IMR-90 (cell line): ENCODE measurements at regions not wholly inside any gene's neighbourhood (a gene's known extent, or its start where the extent isn't known, plus 50 kb on each side); places are given as distances from the start of the nearest gene placed in this dataset.

Experiments
- ATAC-seq: fragments of 200-7000 bp; cut with Tn5 transposase; 2 replicates; pipeline ENCODE4 v1.9.1; 2020; ENCODE audit warnings: low read depth, mild to moderate bottlenecking, moderate library complexity
- BruUV-seq: library from RNA; stranded (reverse); fragments of 400-500 nt; replicated peaks from 2 replicates; lab custom pipeline; 2021; lab: Mats Ljungman, UMichigan
- CTCF ChIA-PET: fragments of 300-600 bp; formaldehyde crosslinking; extraction: SDS; loops from one replicate; lab custom pipeline; 2021; ENCODE audit warnings: antibody characterized with exemption; lab: Yijun Ruan, JAX
- POLR2A ChIA-PET: fragments of 300-600 bp; sonication (Branson Sonifier 250); formaldehyde crosslinking; loops from one replicate; lab custom pipeline; 2022; ENCODE audit warnings: antibody characterized with exemption; ENCODE audit not compliant: unreplicated experiment; lab: Charles Lee
- DNase-seq: peaks from one replicate; pipeline ENCODE4 v3.0.0; 2013
- H2AFZ ChIP-seq: replicated peaks from 2 replicates; pipeline ENCODE3; 2013; ENCODE audit warnings: low read length, mild to moderate bottlenecking; ENCODE audit not compliant: poor library complexity
- H2AK5ac ChIP-seq: 2 replicates; pipeline ENCODE4 v1.6.1; 2013; ENCODE audit warnings: low read depth, low read length, inconsistent platforms
- H2AK9ac ChIP-seq: replicated peaks from 2 replicates; pipeline ENCODE3; 2013; ENCODE audit warnings: mild to moderate bottlenecking, low read depth, low read length, moderate library complexity; ENCODE audit not compliant: poor library complexity
- H2BK120ac ChIP-seq: 2 replicates; pipeline ENCODE4 v1.6.1; 2013; ENCODE audit warnings: low read depth, low read length, inconsistent platforms
- H2BK15ac ChIP-seq: 3 replicates; pipeline ENCODE4 v1.6.1; 2013; ENCODE audit warnings: low read depth, low read length, inconsistent platforms
- H2BK20ac ChIP-seq: 2 replicates; pipeline ENCODE4 v1.6.1; 2013; ENCODE audit warnings: low read depth, mild to moderate bottlenecking, inconsistent platforms, low read length, moderate library complexity
- H2BK5ac ChIP-seq: 2 replicates; pipeline ENCODE4 v1.6.1; 2013; ENCODE audit warnings: mild to moderate bottlenecking, low read depth, low read length, inconsistent platforms; ENCODE audit not compliant: poor library complexity, severe bottlenecking
- H3K14ac ChIP-seq: replicated peaks from 2 replicates; pipeline ENCODE4 v1.6.1; 2013; ENCODE audit warnings: low read depth, low read length, inconsistent platforms
- H3K18ac ChIP-seq: 2 replicates; pipeline ENCODE4 v1.6.1; 2013; ENCODE audit warnings: low read depth, low read length, control low read depth
- H3K23ac ChIP-seq: 2 replicates; pipeline ENCODE4 v1.6.1; 2013; ENCODE audit warnings: low read depth, low read length, inconsistent platforms
- H3K27ac ChIP-seq: 2 replicates; pipeline ENCODE4 v1.5.1; 2013; ENCODE audit warnings: mild to moderate bottlenecking, control low read depth, low read length; ENCODE audit not compliant: insufficient read depth
- H3K27me3 ChIP-seq: 2 replicates; pipeline ENCODE4 v1.6.1; 2013; ENCODE audit warnings: low read length; ENCODE audit not compliant: control insufficient read depth, insufficient read depth
- H3K36me3 ChIP-seq: 2 replicates; pipeline ENCODE4 v1.6.1; 2013; ENCODE audit warnings: low read length, mixed read lengths; ENCODE audit not compliant: control insufficient read depth, insufficient read depth
- H3K4ac ChIP-seq: 2 replicates; pipeline ENCODE4 v1.6.1; 2013; ENCODE audit warnings: low read depth, low read length, inconsistent platforms
- H3K4me1 ChIP-seq: 2 replicates; pipeline ENCODE4 v1.6.1; 2013; ENCODE audit warnings: low read length, mixed read lengths; ENCODE audit not compliant: control insufficient read depth, insufficient read depth
- H3K4me2 ChIP-seq: 2 replicates; pipeline ENCODE4 v1.6.1; 2013; ENCODE audit warnings: low read depth, mild to moderate bottlenecking, control low read depth, low read length, moderate library complexity
- H3K4me3 ChIP-seq: 2 replicates; pipeline ENCODE4 v1.5.1; 2013; ENCODE audit warnings: low read depth, mild to moderate bottlenecking, control low read depth, low read length, moderate library complexity; ENCODE audit not compliant: insufficient read depth
- H3K56ac ChIP-seq: 2 replicates; pipeline ENCODE4 v1.6.1; 2013; ENCODE audit warnings: low read length, inconsistent platforms; ENCODE audit not compliant: insufficient read depth; ENCODE audit errors: extremely low read depth
- H3K79me1 ChIP-seq, 2 experiments: 2 replicates each; pipeline ENCODE4 v1.6.1; 2013; ENCODE audit warnings: low read length in 2 of 2, inconsistent platforms in 1 of 2, low read depth in 1 of 2
- H3K9ac ChIP-seq: 2 replicates; pipeline ENCODE4 v1.6.1; 2013; ENCODE audit warnings: low read depth, low read length, control low read depth
- H3K9me1 ChIP-seq: 2 replicates; pipeline ENCODE4 v1.6.1; 2013; ENCODE audit warnings: low read length, inconsistent platforms; ENCODE audit not compliant: insufficient read depth
- H3K9me3 ChIP-seq: 2 replicates; pipeline ENCODE4 v1.6.1; 2013; ENCODE audit warnings: low read length; ENCODE audit not compliant: control insufficient read depth, insufficient read depth
- H4K20me1 ChIP-seq: 2 replicates; pipeline ENCODE4 v1.6.1; 2013; ENCODE audit warnings: low read length, inconsistent platforms; ENCODE audit not compliant: insufficient read depth
- H4K5ac ChIP-seq: 2 replicates; pipeline ENCODE4 v1.6.1; 2013; ENCODE audit warnings: mild to moderate bottlenecking, low read depth, low read length, control low read depth
- H4K8ac ChIP-seq, 2 experiments: 2 replicates each; pipeline ENCODE4 v1.6.1; 2013; ENCODE audit warnings: low read depth in 2 of 2, low read length in 2 of 2, control low read depth in 1 of 2, inconsistent platforms in 1 of 2
- H4K91ac ChIP-seq: 2 replicates; pipeline ENCODE4 v1.6.1; 2013; ENCODE audit warnings: low read depth, low read length, inconsistent platforms; ENCODE audit not compliant: insufficient read depth
- BHLHE40 ChIP-seq: fragments of 150-350 bp; IDR thresholded peaks from 2 replicates; pipeline ENCODE4 v1.6.1; 2016; ENCODE audit warnings: mild to moderate bottlenecking, low read depth, low read length
- CHD1 ChIP-seq: IDR thresholded peaks from 2 replicates; pipeline ENCODE4 v1.6.1; 2012; ENCODE audit warnings: low read depth, low read length, improper control_type of control experiment
- MAFK ChIP-seq: IDR thresholded peaks from 2 replicates; pipeline ENCODE4 v1.6.1; 2012; ENCODE audit warnings: low read depth, low read length, improper control_type of control experiment
- MAZ ChIP-seq: IDR thresholded peaks from 2 replicates; pipeline ENCODE4 v1.6.1; 2012; ENCODE audit warnings: low read depth, mild to moderate bottlenecking, low read length, improper control_type of control experiment, moderate library complexity, borderline replicate concordance
- POLR2A ChIP-seq: IDR thresholded peaks from 2 replicates; pipeline ENCODE4 v1.6.1; 2012; ENCODE audit warnings: mild to moderate bottlenecking, low read depth, low read length
- RAD21 ChIP-seq: IDR thresholded peaks from 2 replicates; pipeline ENCODE4 v1.6.1; 2012; ENCODE audit warnings: low read length, improper control_type of control experiment
- RCOR1 ChIP-seq: IDR thresholded peaks from 2 replicates; pipeline ENCODE4 v1.6.1; 2012; ENCODE audit warnings: mild to moderate bottlenecking, low read length, improper control_type of control experiment; ENCODE audit not compliant: insufficient replicate concordance
- SMC3 ChIP-seq: fragments of 150-350 bp; IDR thresholded peaks from 2 replicates; pipeline ENCODE4 v1.6.1; 2016; ENCODE audit warnings: low read depth, mild to moderate bottlenecking, antibody characterized with exemption, low read length, moderate library complexity
- WGBS, 2 experiments: methylation state at CpG; one replicate each; pipeline versions ENCODE4 v1.1.5 to v1.1.7; 2013; ENCODE audit warnings: missing lambda C conversion rate in 2 of 2; ENCODE audit not compliant: insufficient read length in 1 of 2; ENCODE audit errors: extremely low coverage in 2 of 2; 5-methylcytosine and 5-hydroxymethylcytosine counted together
- dilution Hi-C: fragments of 300-500 bp; cut with HindIII; formaldehyde crosslinking; loops from one replicate; pipeline ENCODE4 v1.14.3; 2018; ENCODE audit warnings: low sequenced_read_pairs; ENCODE audit not compliant: unreplicated experiment
- in situ Hi-C: fragments of 300-500 bp; cut with MboI; formaldehyde crosslinking; loops from 3 replicates; pipeline ENCODE4 v1.14.3; 2019; ENCODE audit warnings: low sequenced_read_pairs, inconsistent platforms, mixed read lengths
- intact Hi-C: fragments of 100-400 bp; cut with micrococcal nuclease; formaldehyde crosslinking; loops from 2 replicates; pipeline ENCODE4 v1.10.0; 2022
- TF ChIP-seq, protein P1 (sequence below): conservative IDR thresholded peaks from 2 replicates; pipeline ENCODE4 v1.5.1; 2012; ENCODE audit warnings: mild to moderate bottlenecking, low read depth, low read length, improper control_type of control experiment
- TF ChIP-seq, protein P2 (sequence below): fragments of 150-350 bp; IDR thresholded peaks from 2 replicates; pipeline ENCODE4 v1.6.1; 2017; ENCODE audit warnings: mild to moderate bottlenecking, antibody characterized with exemption, low read length, low read depth
- TF ChIP-seq, protein P3 (sequence below): fragments of 150-350 bp; IDR thresholded peaks from 2 replicates; pipeline ENCODE4 v1.6.1; 2016; ENCODE audit warnings: low read depth, mild to moderate bottlenecking, low read length, moderate library complexity, borderline replicate concordance

DNA sequence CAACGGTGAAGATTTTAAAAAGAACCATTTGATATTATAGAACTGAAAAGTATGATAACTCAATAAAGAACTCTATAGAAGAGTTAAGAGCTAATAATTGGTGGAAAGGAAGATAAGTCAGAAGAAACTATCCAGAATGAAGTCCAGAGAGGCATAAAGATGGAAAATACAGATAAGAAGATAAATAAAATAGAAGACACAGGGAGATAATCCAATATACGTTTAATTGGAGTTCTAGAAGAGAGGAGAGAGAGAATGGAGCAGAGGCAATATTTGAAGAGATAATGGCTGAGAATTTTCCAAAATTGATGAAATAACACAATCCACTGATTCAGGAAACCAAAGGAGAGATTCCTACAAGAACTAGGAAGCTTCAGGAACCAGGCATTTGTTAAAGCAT, 49.8 kb upstream of the EPHB3 start:
- Histone ChIP-seq H3K79me1 (no peaks in the 10 kb centered on the region), H2BK20ac (no peak overlapping the region), H3K4me2 (no peak overlapping the region), H3K23ac (no peak overlapping the region), H4K5ac (no peak overlapping the region), H3K14ac (no peak overlapping the region), H3K4me3 (no peak overlapping the region), H2AK9ac (no peak overlapping the region), H3K27ac (no peak overlapping the region), H4K20me1 (no peaks in the 10 kb centered on the region), H3K9me3 (peaks cover 3% of the 10 kb centered on the region; the same call in 1 of the 2 replicates), H3K27me3 (peaks cover 70% of the 10 kb centered on the region), H2AFZ (no peak overlapping the region), H2BK15ac (no peak overlapping the region), H3K4me1 (no peaks in the 10 kb centered on the region), H3K9me1 (no peaks in the 10 kb centered on the region), H2AK5ac (no peak overlapping the region), H3K9ac (no peak overlapping the region), H3K4ac (no peak overlapping the region), H3K36me3 (no peaks in the 10 kb centered on the region), H3K18ac (no peak overlapping the region), H3K56ac (no peak overlapping the region), H4K8ac (no peak overlapping the region), H4K91ac (no peak overlapping the region), H2BK5ac (no peak overlapping the region), H2BK120ac (no peak overlapping the region)
- ATAC-seq (no peak), DNase-seq (no peak)
- TF ChIP-seq MAZ (no peak), RAD21 (no peak), RCOR1 (no peak), MAFK (no peak), SMC3 (no peak), BHLHE40 (no peak), POLR2A (no peak), CHD1 (no peak)
- TF ChIP-seq, protein P1, sequence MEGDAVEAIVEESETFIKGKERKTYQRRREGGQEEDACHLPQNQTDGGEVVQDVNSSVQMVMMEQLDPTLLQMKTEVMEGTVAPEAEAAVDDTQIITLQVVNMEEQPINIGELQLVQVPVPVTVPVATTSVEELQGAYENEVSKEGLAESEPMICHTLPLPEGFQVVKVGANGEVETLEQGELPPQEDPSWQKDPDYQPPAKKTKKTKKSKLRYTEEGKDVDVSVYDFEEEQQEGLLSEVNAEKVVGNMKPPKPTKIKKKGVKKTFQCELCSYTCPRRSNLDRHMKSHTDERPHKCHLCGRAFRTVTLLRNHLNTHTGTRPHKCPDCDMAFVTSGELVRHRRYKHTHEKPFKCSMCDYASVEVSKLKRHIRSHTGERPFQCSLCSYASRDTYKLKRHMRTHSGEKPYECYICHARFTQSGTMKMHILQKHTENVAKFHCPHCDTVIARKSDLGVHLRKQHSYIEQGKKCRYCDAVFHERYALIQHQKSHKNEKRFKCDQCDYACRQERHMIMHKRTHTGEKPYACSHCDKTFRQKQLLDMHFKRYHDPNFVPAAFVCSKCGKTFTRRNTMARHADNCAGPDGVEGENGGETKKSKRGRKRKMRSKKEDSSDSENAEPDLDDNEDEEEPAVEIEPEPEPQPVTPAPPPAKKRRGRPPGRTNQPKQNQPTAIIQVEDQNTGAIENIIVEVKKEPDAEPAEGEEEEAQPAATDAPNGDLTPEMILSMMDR: no peak
- TF ChIP-seq, protein P2, sequence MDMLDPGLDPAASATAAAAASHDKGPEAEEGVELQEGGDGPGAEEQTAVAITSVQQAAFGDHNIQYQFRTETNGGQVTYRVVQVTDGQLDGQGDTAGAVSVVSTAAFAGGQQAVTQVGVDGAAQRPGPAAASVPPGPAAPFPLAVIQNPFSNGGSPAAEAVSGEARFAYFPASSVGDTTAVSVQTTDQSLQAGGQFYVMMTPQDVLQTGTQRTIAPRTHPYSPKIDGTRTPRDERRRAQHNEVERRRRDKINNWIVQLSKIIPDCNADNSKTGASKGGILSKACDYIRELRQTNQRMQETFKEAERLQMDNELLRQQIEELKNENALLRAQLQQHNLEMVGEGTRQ: no peak
- TF ChIP-seq, protein P3, sequence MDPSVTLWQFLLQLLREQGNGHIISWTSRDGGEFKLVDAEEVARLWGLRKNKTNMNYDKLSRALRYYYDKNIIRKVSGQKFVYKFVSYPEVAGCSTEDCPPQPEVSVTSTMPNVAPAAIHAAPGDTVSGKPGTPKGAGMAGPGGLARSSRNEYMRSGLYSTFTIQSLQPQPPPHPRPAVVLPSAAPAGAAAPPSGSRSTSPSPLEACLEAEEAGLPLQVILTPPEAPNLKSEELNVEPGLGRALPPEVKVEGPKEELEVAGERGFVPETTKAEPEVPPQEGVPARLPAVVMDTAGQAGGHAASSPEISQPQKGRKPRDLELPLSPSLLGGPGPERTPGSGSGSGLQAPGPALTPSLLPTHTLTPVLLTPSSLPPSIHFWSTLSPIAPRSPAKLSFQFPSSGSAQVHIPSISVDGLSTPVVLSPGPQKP: no peak
- in situ Hi-C loops (loop anchor here (10.0 kb wide), 1 partner anchor 87 kb away; no protein-coding TSS in a partner anchor), intact Hi-C loops (no loop called here), dilution Hi-C loops (no loop called here)
- POLR2A ChIA-PET: no interaction called here
- CTCF ChIA-PET: interaction anchor here (2.4 kb wide), 1 partner anchor 140 kb away, joined by 20 read pairs; no protein-coding TSS in a partner anchor
- WGBS, 2 experiments: 100% methylated on average over 1 of the region's 2 CpGs; no CpG with 5 or more reads in 1 of the 2 experiments
- BruUV-seq: no TSS peak
